ENCODE measurements at regions not wholly inside any gene's neighbourhood (a gene's known extent, or its start where the extent isn't known, plus 50 kb on each side); places are given as distances from the start of the nearest gene placed in this dataset.

DNA sequence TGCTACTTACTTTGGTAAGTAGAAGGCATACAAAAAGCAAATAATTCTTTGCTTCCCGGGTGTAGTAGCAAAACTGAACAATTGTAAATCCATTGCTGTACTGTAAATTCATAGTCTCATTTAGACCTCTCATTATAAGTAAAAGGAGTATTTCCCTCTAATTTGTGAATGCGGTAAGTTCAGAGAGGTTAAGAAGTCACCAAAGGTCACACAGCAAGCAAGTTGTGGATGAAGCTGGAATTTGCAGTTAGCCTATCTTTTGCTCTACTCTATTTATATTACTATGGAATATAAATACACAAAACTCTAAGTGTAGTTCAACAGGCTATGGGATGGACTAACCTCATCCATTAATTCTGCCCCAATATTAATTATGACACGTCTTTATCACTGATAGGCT is 508.3 kb downstream of the MCTP2 start:
- POLR2A ChIA-PET, result no interaction called here
- Mint-ChIP-seq H3K4me3 (no peak overlapping the region), H3K4me1 (ENCODE audit: low read depth) (no peaks in the 10 kb centered on the region), H3K9me3 (no peaks in the 10 kb centered on the region), H3K27ac (no peak overlapping the region), H3K36me3 (ENCODE audit: low read depth) (no peaks in the 10 kb centered on the region), H3K27me3 (no peaks in the 10 kb centered on the region)
- TF ChIP-seq, protein P1, sequence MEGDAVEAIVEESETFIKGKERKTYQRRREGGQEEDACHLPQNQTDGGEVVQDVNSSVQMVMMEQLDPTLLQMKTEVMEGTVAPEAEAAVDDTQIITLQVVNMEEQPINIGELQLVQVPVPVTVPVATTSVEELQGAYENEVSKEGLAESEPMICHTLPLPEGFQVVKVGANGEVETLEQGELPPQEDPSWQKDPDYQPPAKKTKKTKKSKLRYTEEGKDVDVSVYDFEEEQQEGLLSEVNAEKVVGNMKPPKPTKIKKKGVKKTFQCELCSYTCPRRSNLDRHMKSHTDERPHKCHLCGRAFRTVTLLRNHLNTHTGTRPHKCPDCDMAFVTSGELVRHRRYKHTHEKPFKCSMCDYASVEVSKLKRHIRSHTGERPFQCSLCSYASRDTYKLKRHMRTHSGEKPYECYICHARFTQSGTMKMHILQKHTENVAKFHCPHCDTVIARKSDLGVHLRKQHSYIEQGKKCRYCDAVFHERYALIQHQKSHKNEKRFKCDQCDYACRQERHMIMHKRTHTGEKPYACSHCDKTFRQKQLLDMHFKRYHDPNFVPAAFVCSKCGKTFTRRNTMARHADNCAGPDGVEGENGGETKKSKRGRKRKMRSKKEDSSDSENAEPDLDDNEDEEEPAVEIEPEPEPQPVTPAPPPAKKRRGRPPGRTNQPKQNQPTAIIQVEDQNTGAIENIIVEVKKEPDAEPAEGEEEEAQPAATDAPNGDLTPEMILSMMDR (IDR thresholded peaks at IDR 0.05), result no peak
- DNase-seq (no peak), ATAC-seq (no peak)
- CTCF ChIA-PET, result no interaction called here
- intact Hi-C loops (cut with micrococcal nuclease), result no loop called here

DNA sequence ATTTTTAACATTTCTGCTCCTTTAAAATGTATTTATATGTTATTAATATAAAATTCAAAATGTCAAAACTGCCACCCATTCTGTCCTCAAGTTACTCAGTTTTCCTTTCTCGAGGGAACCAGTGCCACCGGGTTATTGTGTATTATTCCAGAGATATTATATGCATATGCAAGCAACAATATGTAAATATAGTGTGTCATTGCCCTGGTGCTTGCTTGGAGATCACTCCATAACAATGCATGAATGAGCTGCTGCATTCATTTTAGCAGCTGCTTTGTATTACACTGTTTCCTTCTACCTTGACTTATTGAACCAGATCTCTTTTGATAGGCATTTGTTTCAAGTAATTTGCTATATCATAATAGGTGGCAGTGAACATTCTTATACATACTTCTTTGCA is 509.1 kb downstream of the MCTP2 start:
- no peaks in the 10 kb centered on the region for H3K27me3 Mint-ChIP-seq
- no peaks in the 10 kb centered on the region for H3K4me1 Mint-ChIP-seq (ENCODE audit: low read depth)

DNA sequence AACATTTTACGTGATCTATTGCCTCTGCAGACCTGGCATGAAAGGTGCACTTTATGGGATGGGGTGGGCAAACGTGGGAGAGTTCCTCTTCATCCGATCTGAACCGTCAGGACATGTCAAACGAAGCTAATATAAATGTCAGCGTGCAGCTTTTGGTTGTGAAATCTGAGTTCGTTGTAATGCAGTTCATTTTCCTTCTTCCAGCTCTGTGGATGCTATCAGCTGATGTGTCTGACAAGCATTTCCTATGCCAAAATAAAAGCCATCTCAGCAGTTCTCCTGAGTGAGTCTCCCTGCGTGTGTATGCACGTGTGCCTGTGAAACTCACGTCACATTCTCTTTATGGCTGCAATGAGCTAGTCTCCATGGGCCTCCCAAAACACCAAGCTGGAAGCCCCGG is 512.3 kb downstream of the MCTP2 start:
- ChIA-PET CTCF (no interaction called here), POLR2A (no interaction called here)
- Mint-ChIP-seq H3K27me3 (no peaks in the 10 kb centered on the region), H3K27ac (no peak overlapping the region), H3K9me3 (no peaks in the 10 kb centered on the region), H3K4me3 (no peak overlapping the region), H3K36me3 (ENCODE audit: low read depth) (no peaks in the 10 kb centered on the region), H3K4me1 (ENCODE audit: low read depth) (no peaks in the 10 kb centered on the region)
- TF ChIP-seq, protein P1 (IDR thresholded peaks at IDR 0.05), result no peak
- intact Hi-C loops (cut with micrococcal nuclease), result no loop called here
- ATAC-seq (no peak), DNase-seq (no peak)

More for the DNA sequence above, 509.1 kb downstream of the MCTP2 start:
- intact Hi-C loops (cut with micrococcal nuclease), result no loop called here
- DNase-seq (no peak), ATAC-seq (no peak)
- no peak overlapping the region for H3K27ac Mint-ChIP-seq
- ChIA-PET POLR2A (no interaction called here), CTCF (interaction anchor here (1.0 kb wide), 1 partner anchor 14 kb away, joined by 3 read pairs; no protein-coding TSS in a partner anchor)
- TF ChIP-seq, protein P1 (IDR thresholded peaks at IDR 0.05), result no peak
- no peaks in the 10 kb centered on the region for H3K36me3 Mint-ChIP-seq (ENCODE audit: low read depth)
- H3K4me3 Mint-ChIP-seq, result no peak overlapping the region
- H3K9me3 Mint-ChIP-seq, result no peaks in the 10 kb centered on the region

DNA sequence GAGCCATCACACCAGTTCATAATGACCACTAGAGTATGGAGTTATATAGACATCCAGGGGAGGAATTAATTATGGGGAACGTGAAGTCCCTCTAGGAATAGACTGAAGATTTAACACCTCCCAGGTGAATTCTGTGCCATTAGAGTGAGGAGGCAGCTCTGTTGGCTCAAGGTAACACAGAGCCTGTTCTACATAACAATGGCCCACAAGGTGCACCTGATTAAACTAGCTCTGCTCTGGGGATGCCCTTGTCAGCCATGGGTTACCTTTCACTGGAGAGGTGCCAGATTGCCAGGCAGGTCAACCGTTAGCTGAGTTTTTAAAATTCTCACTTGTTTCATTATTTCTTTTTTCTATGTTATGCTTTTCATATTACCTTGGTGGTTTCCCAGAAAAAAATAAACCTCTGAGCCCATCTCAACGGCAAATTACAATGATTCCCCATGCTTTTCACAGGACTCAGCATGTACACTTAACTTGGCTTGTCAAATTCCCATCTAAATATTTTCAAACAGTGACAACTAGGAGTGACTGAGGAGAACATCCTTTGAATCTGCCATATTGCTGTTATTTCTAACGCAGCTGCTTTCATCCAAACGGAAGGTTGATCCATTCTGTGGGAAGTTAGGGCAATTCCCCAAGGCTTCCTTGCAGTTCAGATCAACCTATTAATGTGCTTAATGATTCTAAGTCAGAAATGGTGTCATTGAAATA is 512.9 kb downstream of the MCTP2 start:
- no peaks in the 10 kb centered on the region for H3K9me3 Mint-ChIP-seq
- no peak overlapping the region for H3K4me3 Mint-ChIP-seq
- DNase-seq, result no peak
- intact Hi-C loops (cut with micrococcal nuclease), result no loop called here
- no peak overlapping the region for H3K27ac Mint-ChIP-seq
- CTCF ChIA-PET, result no interaction called here
- H3K36me3 Mint-ChIP-seq (ENCODE audit: low read depth), result no peaks in the 10 kb centered on the region
- TF ChIP-seq, protein P1 (IDR thresholded peaks at IDR 0.05), result no peak
- H3K27me3 Mint-ChIP-seq, result no peaks in the 10 kb centered on the region
- POLR2A ChIA-PET, result no interaction called here
- no peak for ATAC-seq
- no peaks in the 10 kb centered on the region for H3K4me1 Mint-ChIP-seq (ENCODE audit: low read depth)

DNA sequence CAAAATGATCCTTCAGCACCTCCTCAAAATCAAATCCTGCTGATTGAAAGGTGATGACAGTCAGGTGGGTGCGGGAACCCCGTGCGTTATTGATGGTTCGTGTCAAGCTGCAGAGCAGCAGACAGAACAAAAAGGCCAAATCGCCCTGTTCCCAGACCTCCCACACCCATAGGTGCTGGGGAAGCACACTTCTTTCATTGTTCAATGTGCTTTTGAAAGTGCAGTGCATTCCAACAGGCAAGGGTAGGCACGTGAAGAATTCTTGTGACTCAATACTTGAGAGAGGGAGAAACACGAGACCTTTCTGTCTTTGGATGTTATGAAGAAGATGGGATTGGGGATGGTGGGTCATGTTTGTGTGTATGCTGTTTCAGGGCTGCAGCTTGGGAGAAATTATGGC is 514.0 kb downstream of the MCTP2 start:
- H3K9me3 Mint-ChIP-seq, result no peaks in the 10 kb centered on the region
- ChIA-PET CTCF (no interaction called here), POLR2A (no interaction called here)
- H3K27ac Mint-ChIP-seq, result no peak overlapping the region
- ATAC-seq (no peak), DNase-seq (no peak)
- no peaks in the 10 kb centered on the region for H3K4me1 Mint-ChIP-seq (ENCODE audit: low read depth)
- intact Hi-C loops (cut with micrococcal nuclease), result no loop called here
- no peaks in the 10 kb centered on the region for H3K36me3 Mint-ChIP-seq (ENCODE audit: low read depth)
- no peak overlapping the region for H3K4me3 Mint-ChIP-seq
- TF ChIP-seq, protein P1 (IDR thresholded peaks at IDR 0.05), result no peak
- H3K27me3 Mint-ChIP-seq, result no peaks in the 10 kb centered on the region

Measured in activated CD8-positive, alpha-beta T cell treated with anti-CD3 and anti-CD28 coated beads for 36 hours (primary cell).